Fibroblast of skin of right quadriceps (primary cell): ENCODE measurements at regions not wholly inside any gene's neighbourhood (a gene's known extent, or its start where the extent isn't known, plus 50 kb on each side); places are given as distances from the start of the nearest gene placed in this dataset.
"Not testable (repeated sequence)": the region's sequence is repeated elsewhere in the genome, so short reads cannot be mapped to it uniquely, and the experiment has no call there.

Experiments
- DNase-seq: peaks from one replicate; pipeline ENCODE4 v3.0.0-alpha.2; 2013

DNA sequence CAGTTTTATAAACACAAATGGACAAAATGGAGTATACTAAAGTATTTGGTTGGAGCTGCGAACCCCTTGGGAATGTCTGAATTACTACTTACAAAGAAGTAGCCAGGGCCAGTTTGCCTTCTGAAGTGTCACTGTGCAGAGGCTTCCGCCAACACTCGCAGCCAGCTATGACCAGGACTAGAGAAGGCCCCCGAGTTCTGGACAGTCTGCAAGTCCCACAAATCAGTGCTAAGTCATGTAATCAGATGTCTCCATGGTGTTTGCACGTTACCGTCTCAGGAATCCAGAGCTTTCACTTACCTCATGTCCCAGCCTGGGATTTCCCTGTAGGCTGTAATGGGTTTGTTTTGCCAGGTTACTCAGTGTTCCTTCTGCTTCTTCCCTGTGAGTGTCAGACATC is 106.6 kb upstream of the SPAG17 start:
- no peak for DNase-seq

DNA sequence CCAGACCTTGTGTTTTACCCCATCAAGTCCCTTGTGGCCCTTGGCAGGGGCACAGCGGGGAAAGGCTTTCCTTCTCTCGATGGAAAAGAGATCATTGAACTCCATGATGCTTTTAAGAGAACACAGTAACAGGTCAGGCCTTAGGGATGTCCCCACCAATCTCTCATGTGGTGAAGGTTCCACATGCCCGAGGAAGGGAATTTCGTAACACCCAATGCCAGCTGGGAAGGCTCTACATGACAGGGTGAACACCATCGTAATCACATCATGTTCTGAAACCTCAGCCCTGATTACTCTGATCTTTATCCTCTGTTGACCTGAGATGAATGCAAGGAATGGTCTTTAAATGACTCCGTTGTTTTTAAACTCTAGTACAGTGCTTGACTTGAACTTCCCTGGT is 105.5 kb upstream of the SPAG17 start:
- DNase-seq, result no peak

DNA sequence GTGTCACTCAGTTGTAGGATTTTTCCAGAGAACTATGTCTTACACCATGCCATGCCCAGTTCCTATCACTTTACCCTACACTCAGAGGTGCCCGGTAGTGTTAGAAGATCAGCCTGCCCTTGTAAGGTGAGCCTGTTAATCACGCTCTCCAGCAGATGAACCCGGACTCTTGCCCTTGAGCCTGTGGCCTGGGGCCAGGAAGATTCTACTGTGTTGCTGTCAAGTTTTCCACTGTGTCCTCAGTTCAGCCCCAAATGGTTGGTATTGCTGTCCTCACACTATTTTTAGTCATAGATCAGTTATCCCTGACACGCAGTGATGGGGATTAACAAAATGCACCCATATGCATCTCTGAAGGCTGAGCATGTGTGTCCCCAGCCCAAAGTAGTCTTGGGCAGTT is 105.0 kb upstream of the SPAG17 start:
- no peak for DNase-seq

DNA sequence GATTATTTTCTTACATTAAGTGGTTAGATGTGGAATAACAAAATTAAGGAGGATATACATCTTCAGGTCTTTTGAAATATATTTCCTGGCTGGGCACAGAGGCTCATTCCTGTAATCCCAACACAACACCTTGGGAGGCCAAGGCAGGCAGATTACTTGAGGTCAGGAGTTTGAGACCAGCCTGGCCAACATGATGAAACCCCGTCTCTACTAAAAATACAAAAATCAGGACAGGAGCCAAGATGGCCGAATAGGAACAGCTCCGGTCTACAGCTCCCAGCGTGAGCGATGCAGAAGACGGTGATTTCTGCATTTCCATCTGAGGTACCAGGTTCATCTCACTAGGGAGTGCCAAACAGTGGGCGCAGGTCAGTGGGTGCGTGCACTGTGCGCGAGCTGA is 95.6 kb upstream of the SPAG17 start:
- DNase-seq, result not testable (repeated sequence)

DNA sequence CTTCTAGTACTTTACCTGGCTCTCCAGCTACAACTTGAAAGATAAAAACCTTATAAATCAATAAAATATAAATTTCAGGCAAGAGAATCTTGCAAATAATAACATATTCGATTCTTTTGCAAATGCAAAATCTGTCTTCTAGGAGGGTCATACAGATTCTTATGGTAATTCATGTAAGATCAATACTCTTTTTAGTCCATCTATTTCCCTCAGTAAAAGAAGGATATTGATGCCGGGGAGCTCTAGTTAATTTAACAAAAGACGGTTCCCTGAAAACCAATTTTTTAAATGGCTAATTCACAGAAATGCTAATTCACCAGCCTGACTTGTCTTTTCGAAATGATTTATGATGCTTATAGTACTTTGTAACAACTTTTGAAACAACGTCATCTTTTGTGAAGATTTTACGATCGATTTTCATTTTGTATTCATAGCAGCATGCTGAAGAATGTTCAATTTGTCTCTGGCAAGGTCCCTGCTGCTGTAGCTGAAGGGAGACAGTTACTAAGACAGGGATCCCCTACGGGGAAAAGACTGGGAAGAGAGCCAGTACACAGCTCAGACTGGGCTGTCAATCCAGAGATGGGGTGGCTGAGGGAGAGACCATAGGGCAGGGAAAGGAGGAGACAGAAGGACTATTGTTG is 90.6 kb upstream of the SPAG17 start:
- no peak for DNase-seq

DNA sequence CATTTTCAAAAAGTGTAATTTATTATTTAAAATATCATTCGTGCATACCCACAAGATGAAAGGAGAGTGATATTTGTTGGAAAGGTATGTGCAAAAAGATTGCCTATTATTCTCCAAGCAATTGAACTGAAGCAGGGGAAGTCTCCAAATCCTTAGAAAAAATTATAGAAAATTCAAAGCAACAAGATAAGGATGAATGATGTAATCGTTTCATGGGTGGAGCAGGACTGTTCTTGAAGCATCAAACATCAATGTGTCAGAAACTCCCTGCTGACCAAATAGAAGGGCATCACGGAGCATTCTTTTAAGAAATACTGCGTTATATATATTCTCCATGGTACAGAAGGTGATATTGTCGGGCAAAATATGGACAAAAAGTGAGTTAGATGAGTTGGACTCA is 87.9 kb upstream of the SPAG17 start:
- no peak for DNase-seq

DNA sequence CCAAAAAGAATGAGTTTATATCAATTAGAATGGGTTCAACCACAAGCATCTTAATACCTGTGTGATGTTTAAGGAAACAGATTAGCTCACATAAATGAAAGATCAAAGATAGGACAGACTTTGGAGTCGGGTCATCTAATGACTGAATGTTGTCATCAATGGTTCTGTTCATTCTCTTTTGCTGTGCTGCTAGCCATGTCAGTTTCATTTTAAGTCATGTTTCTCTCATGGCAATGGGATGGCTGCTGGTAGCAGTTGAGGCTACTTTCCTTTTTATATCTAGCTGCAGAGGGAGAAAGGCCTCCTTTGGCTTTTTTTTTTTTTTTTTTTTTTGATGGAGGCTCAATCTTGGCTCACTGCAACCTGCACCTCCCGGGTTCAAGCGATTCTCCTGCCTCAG is 86.9 kb upstream of the SPAG17 start:
- DNase-seq, result no peak

DNA sequence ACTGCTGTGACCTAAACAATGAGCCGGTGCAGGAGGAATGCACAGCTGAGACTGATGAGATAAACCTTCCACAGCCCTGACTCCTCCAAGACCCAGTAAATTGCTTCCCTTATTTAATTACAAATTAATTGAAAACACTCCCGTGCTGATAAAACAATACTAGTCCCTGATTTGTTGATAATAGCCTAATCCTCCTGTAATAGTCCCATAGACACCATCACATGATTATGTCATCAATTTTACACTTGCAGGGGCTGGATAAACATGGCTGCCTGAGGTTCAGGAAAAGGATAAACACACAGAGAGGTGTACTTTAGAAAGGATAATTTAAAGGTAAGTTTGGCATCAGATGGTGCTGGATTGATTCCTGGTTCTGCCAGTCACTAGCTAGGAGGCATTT is 84.6 kb upstream of the SPAG17 start:
- no peak for DNase-seq

DNA sequence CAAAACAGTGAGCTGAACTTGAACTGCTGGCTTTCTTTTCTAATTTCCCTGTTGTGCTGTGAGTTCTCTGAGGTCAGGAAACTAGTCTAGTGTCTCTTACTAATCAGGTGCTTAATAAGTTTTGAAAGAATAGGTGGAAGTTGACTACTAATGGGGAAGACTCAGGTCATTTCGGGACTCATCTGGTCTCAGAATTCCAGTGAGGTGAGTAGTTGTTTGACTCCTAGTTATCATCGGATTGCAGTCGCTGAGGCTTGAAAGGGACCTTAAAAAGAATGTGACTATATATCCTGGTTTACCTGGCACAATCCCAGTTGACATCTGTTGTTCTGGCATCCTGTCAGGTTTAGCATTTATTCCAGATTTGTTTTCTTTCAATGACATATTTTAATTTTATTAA is 81.4 kb upstream of the SPAG17 start:
- peak; percentile 6 for DNase-seq

DNA sequence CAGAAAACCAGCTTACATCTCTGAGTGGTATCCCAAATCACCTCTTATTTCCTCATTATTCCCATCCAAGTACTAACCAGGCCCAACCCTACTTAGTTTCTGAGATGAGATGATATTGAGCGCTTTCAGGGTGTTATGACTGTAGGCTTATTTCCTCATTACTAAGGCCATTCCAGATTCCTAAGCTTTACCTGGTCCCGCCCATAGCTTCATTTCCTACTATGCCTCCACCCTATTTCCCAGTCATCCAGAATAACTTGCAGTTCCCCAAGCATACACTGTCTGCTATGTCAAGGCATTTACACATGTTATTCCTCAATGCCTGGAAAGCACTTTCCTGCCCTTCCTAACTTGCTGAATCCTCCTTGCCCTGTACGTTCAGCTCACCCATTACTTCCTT is 79.3 kb upstream of the SPAG17 start:
- DNase-seq, result no peak

DNA sequence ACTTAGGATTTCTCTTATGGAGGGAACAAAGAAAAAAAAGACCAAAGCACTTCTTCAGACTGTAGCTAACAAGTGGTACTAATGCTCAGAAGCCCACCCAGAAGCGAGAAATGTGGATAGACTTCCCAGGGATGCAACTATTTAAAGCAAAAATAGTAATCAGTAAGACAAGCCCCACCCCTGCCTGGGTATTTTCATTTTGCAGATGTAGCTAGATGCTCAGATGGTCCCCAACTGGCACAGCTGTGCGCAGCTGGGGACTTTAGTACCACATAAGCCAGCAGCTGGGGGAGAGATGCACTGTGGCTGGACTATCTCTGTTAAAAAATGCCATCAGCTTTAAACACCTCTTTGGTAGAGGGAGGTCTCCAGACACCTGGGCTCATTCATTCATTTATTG is 77.8 kb upstream of the SPAG17 start:
- no peak for DNase-seq

DNA sequence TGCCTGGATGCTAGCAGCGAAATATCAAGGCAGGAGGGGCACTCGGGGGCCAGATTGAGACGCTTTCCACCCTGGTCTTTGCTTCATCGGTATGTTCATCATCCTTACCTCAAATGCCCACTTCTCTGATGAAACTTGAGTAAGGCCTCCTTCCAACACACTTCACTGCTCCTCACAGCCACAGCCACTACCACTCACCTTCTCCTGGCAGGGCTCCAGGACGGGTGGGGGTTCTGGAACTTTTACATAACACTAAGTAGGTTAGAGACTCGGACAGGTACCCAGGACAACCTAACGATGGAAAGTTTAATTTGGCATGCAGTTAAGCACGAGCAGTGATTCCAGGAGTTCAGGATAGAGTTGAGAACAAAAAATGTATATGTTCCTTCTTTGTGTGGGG is 73.9 kb upstream of the SPAG17 start:
- no peak for DNase-seq

DNA sequence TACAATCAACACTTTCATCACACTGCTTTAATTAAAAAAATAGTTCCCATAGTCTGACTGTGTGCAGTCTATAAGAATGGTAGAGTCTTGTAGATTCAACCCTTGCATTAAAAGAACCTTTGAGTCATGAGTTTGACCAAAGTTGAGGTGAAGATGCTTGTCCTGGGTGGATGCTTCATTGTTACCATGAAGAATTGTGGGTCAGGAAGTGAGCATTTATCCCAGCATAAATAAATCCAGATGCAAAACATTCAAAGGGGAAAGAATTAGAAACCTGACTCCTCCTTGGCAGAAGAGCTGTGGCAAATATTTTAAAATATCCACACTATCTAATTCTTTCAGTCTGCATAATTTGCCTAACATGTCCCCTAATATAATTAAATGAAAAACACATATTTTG is 72.9 kb upstream of the SPAG17 start:
- DNase-seq, result peak; percentile 68

DNA sequence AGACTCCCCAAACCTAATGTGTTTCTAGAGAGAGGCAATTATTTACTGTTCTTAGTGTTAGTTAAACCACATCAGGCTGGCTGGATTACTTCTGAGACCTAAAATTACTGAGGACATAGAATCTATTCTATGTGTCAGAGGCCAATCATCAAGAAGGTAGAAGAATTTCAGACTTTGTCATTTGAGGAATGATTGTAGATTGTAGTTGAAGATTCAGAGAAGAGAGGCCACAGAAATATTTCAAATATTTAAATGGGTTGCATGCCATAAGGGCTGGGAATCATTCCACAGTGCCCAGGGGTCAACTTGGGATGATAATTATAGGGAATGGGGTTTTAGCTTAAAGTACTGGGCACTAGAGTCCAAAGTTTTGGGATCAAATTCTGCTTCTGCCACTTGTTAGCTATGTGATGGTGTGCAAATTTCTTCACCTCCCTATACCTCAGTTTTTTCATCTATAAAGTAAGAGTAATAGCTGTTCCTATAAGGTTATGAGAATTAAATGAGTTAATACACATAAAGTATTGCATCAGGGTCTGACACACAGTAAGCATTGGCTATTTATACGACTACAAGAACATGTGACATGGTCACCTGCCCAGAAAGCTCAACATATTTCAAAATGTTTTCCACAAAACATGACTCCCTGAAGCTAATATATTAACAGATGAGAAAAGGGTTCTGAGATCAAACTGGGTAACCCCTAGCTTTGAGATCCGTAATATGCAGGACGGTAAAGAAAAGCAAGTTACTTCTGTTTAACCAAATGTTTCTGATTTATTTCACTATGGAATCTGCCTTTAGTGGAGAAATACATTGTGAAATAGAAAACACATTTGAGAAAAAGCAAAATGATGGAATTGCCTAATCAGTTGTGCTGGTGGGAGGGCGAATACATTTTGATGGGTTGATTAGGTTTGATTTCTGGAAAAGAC is 69.7 kb upstream of the SPAG17 start:
- peak; percentile 50 for DNase-seq

DNA sequence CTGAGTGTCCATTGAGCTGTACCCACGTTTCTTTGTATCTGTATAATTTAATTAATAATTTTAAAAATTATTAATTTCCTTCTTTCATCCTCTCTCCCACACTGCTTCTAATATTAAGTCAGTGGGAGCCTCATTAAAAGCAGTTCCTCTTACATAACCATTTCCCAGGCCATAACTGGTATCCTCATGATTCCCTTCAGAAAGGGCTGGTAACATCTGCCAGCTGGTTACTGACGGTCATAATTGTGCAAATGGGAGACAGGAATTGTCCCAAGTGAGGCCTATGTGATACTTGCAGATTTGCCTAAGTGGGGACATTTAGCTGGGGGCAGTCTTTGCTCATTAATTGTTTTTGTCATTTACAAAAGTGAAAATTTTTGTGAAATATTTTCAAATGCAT is 69.0 kb upstream of the SPAG17 start:
- DNase-seq, result no peak

DNA sequence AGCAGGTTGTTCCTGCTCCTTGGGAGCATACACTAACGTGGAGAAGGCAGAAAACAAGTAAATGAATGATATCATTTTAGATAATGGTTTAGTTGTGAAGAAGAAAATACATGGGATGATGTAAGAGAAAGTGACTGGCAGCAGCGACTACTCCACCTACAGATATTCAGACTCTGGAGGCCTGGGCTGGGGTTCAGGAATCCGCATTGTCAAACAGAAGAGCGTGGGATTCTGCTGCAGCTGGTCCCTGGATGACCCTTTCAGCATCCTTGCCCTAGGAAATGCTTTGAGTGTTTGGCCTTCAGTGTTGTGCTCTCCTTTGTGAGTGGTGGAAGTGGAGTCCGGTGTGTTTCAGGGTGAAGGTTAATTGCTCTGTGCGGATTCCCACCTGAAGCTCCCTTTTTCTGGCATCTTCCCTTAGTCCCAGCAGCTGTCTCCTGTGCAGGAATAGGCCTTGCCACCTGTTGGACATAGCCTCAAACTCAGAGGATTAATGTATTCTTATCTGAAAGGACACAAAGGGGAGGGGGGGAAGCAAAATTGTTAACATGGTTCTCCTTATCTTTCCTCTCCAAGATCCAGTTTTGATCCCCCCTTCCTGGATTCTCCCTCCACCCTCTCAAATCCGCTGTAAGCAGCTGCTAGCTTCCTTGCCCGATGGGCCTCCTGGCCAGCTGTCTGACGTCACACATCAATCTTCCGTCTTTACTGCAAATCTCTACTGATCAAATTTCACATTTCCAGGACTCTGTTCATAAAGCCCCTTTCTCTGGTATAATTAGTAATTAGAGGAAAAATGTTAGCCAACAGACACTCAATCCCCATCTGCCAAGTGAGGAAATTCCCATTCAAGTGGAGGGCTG is 68.3 kb upstream of the SPAG17 start:
- no peak for DNase-seq

DNA sequence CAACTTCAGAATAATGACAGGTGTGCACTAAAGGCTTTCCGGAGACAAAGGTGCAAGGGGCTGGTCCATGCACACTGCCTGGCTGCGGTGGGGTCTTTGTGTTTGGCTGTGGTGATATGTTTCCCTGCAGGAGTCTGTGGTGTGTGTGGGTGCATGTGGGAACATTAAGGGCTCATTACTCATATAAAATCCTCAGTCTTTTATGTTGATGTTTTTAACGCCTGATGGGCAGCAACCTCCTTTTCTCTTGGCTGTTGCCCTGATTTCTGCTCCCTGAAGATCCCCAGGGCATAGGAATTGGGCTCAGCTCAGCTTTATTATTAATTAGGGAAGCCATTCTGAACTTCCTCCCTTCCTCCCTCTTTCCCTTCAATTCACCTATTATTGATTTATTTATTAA is 67.6 kb upstream of the SPAG17 start:
- DNase-seq, result no peak

DNA sequence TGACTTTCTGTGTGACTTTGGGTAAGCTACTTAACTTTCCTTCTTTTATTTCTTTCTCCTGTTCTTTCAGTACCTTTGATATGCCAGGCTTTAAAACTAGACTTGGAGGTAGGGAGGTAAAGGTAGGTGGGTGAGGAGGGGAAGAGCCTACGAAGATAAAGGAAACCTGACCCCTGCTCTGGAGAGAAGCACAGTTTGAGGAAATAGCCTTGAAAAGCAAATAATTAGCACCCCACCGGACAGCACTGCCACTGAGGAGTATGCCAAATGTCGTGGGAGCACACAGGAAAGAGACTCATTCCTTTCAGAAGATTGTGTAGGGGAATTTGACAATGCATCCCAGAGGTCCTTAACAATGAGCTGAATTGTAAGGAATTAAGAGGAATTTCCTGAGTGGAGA is 65.2 kb upstream of the SPAG17 start:
- no peak for DNase-seq

DNA sequence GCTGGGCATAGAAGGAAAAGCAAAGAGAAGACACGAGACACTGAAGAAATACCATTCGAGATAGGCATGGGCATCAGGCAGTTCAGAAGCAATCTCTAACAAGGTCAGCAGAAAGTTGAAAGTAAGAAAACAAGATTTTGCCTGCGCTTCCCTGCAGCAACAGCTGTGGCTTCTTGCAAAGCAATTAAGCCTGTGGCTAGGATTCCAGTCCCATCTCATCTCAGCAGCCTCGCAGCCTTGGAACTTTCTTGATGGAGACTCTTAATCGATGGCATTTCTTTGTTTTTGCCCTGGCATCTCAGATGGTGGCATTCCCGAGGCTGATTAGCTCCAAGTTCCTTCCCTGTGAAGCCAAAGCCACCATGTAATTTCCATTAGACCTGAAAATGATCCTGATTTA is 64.6 kb upstream of the SPAG17 start:
- no peak for DNase-seq

DNA sequence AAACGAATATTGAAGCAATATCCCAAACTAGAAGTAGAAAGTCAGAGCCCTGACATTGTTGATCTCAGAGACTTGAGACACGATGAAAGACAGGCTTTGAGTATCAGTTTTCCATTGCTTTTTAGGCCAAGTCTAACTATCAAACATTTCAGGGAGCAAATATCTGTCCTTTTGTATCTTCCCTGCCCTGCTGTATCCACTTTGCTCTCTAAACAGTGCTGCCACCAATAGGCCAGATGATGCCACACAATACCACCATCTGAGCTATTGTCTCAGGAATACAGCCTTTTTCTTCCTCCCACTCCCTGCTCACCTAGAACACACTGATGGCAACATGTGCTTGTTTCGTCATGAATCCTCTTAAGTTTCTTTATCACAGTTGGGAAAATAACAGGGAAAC is 62.6 kb upstream of the SPAG17 start:
- peak; percentile 15 for DNase-seq

DNA sequence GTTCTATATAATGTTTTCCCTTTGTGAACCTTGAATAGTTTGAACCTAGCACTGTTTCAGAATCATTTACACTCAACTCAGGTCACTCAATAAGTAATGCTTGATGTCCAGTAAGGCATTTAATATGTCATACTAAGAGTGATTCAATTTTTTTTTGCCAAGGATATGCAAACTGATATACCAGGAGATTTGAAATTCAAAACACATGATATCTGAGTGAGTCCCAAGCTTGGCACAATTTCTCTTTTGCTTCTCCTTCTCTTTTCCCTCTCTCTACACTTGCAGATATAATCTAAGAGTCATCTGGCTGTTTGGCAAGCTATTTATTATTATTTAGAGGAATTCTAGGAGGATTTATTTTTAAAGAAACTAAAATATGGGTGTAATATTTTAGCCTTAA is 61.6 kb upstream of the SPAG17 start:
- no peak for DNase-seq

DNA sequence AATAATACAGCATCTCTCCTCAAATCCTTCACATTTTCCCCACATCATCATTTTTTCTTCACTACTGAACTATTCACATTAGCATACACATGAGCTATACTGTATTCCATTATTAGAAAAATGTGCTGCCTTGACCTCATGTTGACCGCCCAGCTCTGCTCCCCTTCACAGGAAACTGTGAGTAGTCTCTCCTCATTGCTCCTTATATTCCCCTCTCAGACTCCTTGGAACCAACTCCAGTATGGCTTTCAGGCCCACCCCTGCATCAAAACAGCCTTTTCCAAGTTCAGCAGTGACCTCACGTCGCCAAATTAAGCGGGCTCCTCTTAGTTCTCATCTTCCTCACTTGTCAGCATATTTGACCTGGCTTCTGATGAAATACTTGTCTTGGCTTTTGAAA is 59.2 kb upstream of the SPAG17 start:
- peak; percentile 63 for DNase-seq

DNA sequence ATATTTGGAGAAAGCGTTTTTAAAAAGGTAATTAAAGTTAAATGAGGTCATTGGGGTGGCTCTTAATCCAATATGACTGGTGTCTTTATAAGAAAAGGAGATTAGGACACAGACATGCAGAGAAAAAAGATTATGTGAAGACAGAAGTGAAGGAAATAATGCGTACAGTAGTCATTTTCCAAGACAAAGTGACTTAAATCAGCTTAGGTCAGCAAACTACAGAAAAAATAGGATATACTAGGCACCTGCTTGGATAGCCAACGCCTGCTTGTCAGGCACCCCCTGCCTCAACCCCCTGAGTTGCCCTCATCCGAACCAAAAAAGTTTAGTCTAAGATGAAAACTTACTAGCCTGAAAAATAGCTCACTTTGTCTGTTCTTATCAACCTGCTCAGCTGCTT is 58.2 kb upstream of the SPAG17 start:
- no peak for DNase-seq
